ENCODE measurements at regions not wholly inside any gene's neighbourhood (a gene's known extent, or its start where the extent isn't known, plus 50 kb on each side); places are given as distances from the start of the nearest gene placed in this dataset.
A peak's percentile ranks its signal among the peaks of the same experiment; 100 is the strongest.

DNA sequence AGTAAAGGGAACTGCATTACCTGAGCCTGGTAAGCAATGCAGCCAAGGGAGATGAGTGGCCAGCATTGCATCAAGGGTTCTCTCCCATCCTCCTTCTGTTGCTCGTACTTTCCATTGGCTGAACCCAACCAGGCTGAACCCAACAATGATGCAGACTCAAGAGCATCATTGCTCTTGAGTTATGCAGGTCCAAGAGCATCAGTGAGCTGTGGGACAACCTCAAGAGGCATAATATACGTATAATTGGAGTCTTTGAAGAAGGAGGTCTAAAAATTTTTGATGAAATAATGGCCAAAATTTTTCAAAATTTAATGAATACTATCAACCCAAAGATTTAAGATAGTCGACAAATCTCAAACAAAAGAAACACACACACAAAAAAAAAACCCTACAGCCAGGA is 213.0 kb downstream of the RNF152 start:
- 100% methylated on average over 1 of the region's 3 CpGs for WGBS (ENCODE audit: insufficient coverage, low lambda C conversion rate)
- H3K27ac ChIP-seq (ENCODE audit: low read length): no peak overlapping the region
- peaks cover 14% of the 10 kb centered on the region for H3K9me3 ChIP-seq (ENCODE audit: control insufficient read depth, low read depth, low read length)
- peak in 1 of 2 donors; percentile 31 for DNase-seq
- no peaks in the 10 kb centered on the region for H3K36me3 ChIP-seq (ENCODE audit: control insufficient read depth, insufficient read depth, low read length)
- no peaks in the 10 kb centered on the region for H3K4me1 ChIP-seq (ENCODE audit: control insufficient read depth, insufficient read depth, low read length)
- H3K4me3 ChIP-seq (ENCODE audit: low read length): no peak overlapping the region
- H3K27me3 ChIP-seq (ENCODE audit: control insufficient read depth, insufficient read depth, low read length): no peaks in the 10 kb centered on the region

DNA sequence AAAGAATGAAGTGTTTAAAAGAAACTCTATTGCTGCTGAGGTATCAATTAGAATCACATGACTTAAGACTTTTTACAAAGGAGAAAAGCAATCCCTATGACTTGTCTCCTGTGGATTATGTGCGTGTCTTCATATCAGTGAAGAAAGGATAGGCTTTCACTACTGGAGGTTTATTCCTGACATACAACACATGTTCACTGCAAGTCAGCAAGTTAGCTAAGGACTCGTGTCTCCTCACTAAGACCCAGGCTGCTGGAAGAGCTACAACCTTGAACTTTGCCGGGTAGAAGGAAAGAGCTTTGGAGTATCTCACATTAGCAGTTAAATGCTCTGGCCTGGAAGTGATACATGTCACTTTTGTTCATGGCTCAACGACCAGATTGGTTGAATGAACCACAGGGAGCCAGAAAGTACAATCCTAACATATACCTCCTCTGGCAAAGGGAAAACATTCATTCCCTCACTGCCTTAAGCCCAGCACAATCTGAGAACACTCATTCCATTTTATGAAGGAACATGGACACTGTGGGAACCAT is 215.3 kb downstream of the RNF152 start:
- Histone ChIP-seq H3K4me1 (ENCODE audit: control insufficient read depth, insufficient read depth, low read length) (no peaks in the 10 kb centered on the region), H3K27me3 (ENCODE audit: control insufficient read depth, insufficient read depth, low read length) (no peaks in the 10 kb centered on the region), H3K36me3 (ENCODE audit: control insufficient read depth, insufficient read depth, low read length) (no peaks in the 10 kb centered on the region), H3K4me3 (ENCODE audit: low read length) (no peak overlapping the region), H3K27ac (ENCODE audit: low read length) (no peak overlapping the region), H3K9me3 (ENCODE audit: control insufficient read depth, low read depth, low read length) (peaks cover 14% of the 10 kb centered on the region)
- DNase-seq: no peak
- no CpG with 5 or more reads among the region's 4 CpGs for WGBS (ENCODE audit: insufficient coverage, low lambda C conversion rate)

DNA sequence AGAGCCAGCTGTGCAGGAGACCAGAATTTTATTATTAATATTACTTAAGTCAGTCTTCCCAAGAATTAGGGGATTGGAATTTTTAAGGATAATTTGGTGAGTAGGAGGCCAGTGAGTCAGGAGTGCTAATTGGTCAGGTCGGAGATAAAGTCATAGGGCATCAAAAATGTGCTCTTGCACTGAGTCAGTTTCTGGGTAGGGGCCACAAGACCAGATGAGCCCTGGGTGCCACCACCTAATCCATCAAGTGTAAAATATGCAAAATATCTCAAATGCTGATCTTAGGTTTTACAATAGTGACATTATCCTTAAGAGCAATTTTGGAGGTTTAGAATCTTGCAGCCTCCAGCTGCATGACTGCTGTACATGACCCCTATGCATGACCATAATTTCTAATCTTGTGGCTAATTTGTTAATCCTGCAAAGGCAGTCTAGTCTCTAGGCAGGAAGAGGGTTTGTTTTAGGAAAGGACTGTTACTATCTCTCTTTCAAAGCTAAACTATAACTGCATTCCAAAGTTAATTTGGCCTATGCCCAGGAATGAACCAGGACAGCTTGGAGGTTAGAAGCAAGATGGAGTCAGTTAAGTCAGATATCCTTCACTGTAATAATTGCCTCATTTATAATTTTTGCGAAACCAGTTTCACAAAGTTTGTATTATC is 215.9 kb downstream of the RNF152 start:
- H3K4me1 ChIP-seq (ENCODE audit: control insufficient read depth, insufficient read depth, low read length): no peaks in the 10 kb centered on the region
- no peak for DNase-seq
- WGBS (ENCODE audit: insufficient coverage, low lambda C conversion rate): no CpG with 5 or more reads among the region's 2 CpGs

DNA sequence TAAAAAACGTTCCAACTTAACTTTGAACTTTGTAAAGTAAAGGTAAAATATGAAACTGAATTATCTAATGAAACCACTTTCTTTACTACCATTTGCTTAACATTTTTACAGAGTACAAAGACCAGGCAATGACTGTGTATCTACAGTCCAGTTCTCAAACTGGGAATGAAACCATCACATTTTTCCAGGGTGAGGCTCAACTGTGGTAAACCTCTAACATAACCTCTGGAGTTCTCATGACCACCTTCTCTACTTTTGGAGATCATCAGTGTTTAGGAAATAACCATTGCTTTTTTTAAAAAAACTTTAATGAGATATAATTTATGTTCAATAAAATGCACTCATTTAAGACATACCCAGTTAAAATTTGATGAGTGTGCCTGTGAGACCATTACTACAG is 223.5 kb downstream of the RNF152 start:
- peak overlapping the region; percentile 23 for H3K27ac ChIP-seq (ENCODE audit: low read length)
- H3K9me3 ChIP-seq (ENCODE audit: control insufficient read depth, low read depth, low read length): no peaks in the 10 kb centered on the region
- no peaks in the 10 kb centered on the region for H3K36me3 ChIP-seq (ENCODE audit: control insufficient read depth, insufficient read depth, low read length)
- DNase-seq: peak; percentile 52 to 68
- no peak overlapping the region for H3K4me3 ChIP-seq (ENCODE audit: low read length)
- H3K4me1 ChIP-seq (ENCODE audit: control insufficient read depth, insufficient read depth, low read length): no peaks in the 10 kb centered on the region
- WGBS (ENCODE audit: insufficient coverage, low lambda C conversion rate): 50% methylated on average over 1 of the region's 1 CpG
- H3K27me3 ChIP-seq (ENCODE audit: control insufficient read depth, insufficient read depth, low read length): no peaks in the 10 kb centered on the region

More for the DNA sequence above, 215.9 kb downstream of the RNF152 start:
- Histone ChIP-seq H3K4me3 (ENCODE audit: low read length) (no peak overlapping the region), H3K9me3 (ENCODE audit: control insufficient read depth, low read depth, low read length) (peaks cover 14% of the 10 kb centered on the region), H3K27me3 (ENCODE audit: control insufficient read depth, insufficient read depth, low read length) (no peaks in the 10 kb centered on the region), H3K36me3 (ENCODE audit: control insufficient read depth, insufficient read depth, low read length) (no peaks in the 10 kb centered on the region), H3K27ac (ENCODE audit: low read length) (no peak overlapping the region)

GRCh38 chr18:61666876-61667590 is 225.8 kb downstream of the RNF152 start:
- H3K4me1 ChIP-seq (ENCODE audit: control insufficient read depth, insufficient read depth, low read length): no peaks in the 10 kb centered on the region
- no peaks in the 10 kb centered on the region for H3K36me3 ChIP-seq (ENCODE audit: control insufficient read depth, insufficient read depth, low read length)
- H3K27me3 ChIP-seq (ENCODE audit: control insufficient read depth, insufficient read depth, low read length): no peaks in the 10 kb centered on the region
- DNase-seq: no peak
- H3K4me3 ChIP-seq (ENCODE audit: low read length): no peak overlapping the region
- no peak overlapping the region for H3K27ac ChIP-seq (ENCODE audit: low read length)
- peaks cover 4% of the 10 kb centered on the region for H3K9me3 ChIP-seq (ENCODE audit: control insufficient read depth, low read depth, low read length)
- no CpG with 5 or more reads among the region's 2 CpGs for WGBS (ENCODE audit: insufficient coverage, low lambda C conversion rate)

DNA sequence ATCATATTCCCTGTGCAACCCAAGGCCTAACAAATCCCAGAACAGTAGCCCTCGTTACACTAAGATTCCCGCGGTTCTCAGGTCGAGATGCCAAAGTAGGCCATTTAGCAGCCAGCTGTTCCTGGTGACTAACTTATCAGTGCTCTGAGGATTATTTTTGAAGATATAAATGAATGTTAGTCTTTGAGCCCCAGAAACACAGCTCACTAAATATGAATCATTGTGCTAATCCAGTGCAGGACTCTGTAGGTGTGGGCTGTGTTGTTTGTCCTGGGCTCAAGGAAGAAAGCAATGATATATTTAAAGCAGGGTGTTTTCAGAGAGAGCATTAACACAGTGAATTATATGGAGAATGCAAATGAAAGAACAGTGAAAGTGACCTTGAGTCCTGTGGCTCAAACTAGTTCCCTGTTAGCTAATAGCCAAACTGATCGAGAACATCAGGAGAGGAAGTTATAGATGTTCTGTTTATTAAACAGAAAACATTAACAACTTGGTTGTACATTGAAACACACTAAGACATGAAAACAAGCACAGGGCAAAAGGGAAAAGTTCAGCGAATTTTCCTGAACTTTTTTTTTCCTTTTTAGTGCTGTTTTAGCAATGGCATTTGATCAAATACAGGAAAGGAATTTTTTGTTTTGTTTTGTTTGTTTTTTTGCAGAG is 228.3 kb downstream of the RNF152 start:
- 67% methylated on average over 1 of the region's 6 CpGs for whole genome bisulfite sequencing (ENCODE audit: insufficient coverage, low lambda C conversion rate)
- peak in 1 of 2 donors; percentile 40 for DNase-seq
- Histone ChIP-seq H3K9me3 (ENCODE audit: control insufficient read depth, low read depth, low read length) (peaks cover 5% of the 10 kb centered on the region), H3K36me3 (ENCODE audit: control insufficient read depth, insufficient read depth, low read length) (no peaks in the 10 kb centered on the region), H3K27ac (ENCODE audit: low read length) (no peak overlapping the region), H3K27me3 (ENCODE audit: control insufficient read depth, insufficient read depth, low read length) (no peaks in the 10 kb centered on the region), H3K4me3 (ENCODE audit: low read length) (no peak overlapping the region), H3K4me1 (ENCODE audit: control insufficient read depth, insufficient read depth, low read length) (no peaks in the 10 kb centered on the region)

GRCh38 chr18:61662726-61663125 is 230.1 kb downstream of the RNF152 start:
- Histone ChIP-seq H3K4me1 (ENCODE audit: control insufficient read depth, insufficient read depth, low read length) (no peaks in the 10 kb centered on the region), H3K27me3 (ENCODE audit: control insufficient read depth, insufficient read depth, low read length) (no peaks in the 10 kb centered on the region), H3K9me3 (ENCODE audit: control insufficient read depth, low read depth, low read length) (peaks cover 5% of the 10 kb centered on the region), H3K27ac (ENCODE audit: low read length) (no peak overlapping the region), H3K4me3 (ENCODE audit: low read length) (no peak overlapping the region), H3K36me3 (ENCODE audit: control insufficient read depth, insufficient read depth, low read length) (no peaks in the 10 kb centered on the region)
- no peak for DNase-seq
- 100% methylated on average over 2 of the region's 3 CpGs for WGBS (ENCODE audit: insufficient coverage, low lambda C conversion rate)

DNA sequence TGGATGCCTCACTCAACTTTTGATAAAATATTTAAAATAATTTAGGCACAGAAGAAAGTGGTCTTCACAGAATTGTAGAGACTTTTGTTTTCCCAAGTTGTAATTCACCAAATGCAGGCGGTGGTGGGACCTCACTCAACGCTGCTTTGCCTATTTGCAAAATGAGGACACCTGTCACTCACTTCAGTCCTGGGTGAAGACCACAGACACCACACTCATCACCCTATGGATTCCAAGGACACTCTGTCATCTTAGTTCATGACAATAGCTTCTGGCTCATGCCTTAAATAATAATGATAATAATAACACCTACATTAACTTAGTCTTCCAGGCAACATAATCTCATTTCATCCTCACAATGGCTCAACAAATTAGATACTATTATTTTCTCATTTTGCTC is 234.4 kb downstream of the RNF152 start:
- Histone ChIP-seq H3K9me3 (ENCODE audit: control insufficient read depth, low read depth, low read length) (peaks cover 5% of the 10 kb centered on the region), H3K4me1 (ENCODE audit: control insufficient read depth, insufficient read depth, low read length) (peaks cover 7% of the 10 kb centered on the region), H3K27ac (ENCODE audit: low read length) (no peak overlapping the region), H3K4me3 (ENCODE audit: low read length) (no peak overlapping the region), H3K36me3 (ENCODE audit: control insufficient read depth, insufficient read depth, low read length) (no peaks in the 10 kb centered on the region), H3K27me3 (ENCODE audit: control insufficient read depth, insufficient read depth, low read length) (no peaks in the 10 kb centered on the region)
- no peak for DNase-seq
- no CpG with 5 or more reads among the region's 2 CpGs for WGBS (ENCODE audit: insufficient coverage, low lambda C conversion rate)

DNA sequence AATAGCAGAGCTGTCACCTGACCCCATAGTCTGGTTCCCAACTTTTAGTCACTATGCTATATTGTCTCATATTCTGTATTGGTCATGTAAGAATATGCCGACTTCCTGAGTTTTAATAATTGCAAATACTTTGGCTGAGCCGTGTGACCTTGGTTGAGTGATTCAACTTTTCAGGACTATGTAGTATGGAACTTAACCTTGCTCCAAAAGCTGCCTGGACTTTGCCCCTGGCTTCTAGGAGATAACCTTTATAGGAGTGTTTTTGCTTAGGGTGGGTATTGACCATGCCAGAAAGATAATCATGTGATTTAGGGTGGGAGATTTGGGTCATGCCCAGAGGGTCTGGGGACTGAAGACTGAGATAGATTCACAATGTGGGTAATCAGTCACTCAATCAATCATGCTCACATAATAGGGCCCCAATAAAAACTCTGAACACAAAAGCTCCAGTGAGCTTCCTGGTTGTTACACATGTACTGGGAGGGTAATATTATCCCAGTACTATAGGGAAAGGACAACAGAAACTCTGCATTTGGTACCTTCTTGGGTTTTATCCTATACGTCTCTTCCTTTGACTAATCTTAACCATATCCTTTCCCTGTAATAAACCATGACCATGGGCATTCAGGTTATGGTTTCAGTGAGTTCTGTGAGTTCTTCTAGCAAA is 235.6 kb downstream of the RNF152 start:
- Histone ChIP-seq H3K27ac (ENCODE audit: low read length) (no peak overlapping the region), H3K4me3 (ENCODE audit: low read length) (no peak overlapping the region), H3K36me3 (ENCODE audit: control insufficient read depth, insufficient read depth, low read length) (no peaks in the 10 kb centered on the region), H3K27me3 (ENCODE audit: control insufficient read depth, insufficient read depth, low read length) (no peaks in the 10 kb centered on the region), H3K9me3 (ENCODE audit: control insufficient read depth, low read depth, low read length) (peaks cover 2% of the 10 kb centered on the region), H3K4me1 (ENCODE audit: control insufficient read depth, insufficient read depth, low read length) (peaks cover 7% of the 10 kb centered on the region)
- WGBS (ENCODE audit: insufficient coverage, low lambda C conversion rate): no CpG with 5 or more reads among the region's 3 CpGs
- no peak for DNase-seq

DNA sequence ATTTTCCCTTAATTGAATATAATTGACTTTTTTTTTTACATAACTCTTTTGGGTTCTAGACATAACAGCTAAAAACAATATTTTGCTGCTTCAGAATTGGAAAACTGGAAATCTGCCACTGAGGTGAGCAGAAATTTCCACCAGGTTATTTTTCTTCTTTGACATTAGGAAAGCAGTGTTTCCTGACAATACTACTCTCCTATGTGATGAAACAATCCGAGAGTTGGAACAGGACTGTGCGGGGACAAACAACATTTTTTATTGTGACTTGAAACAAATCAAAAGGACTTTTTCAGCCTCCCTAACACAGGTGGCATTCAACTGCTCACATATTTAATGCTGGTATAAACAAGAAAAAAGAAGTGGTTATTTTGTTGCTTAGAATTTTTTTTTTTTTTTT is 237.2 kb downstream of the RNF152 start:
- no CpG with 5 or more reads among the region's 2 CpGs for WGBS (ENCODE audit: insufficient coverage, low lambda C conversion rate)
- no peaks in the 10 kb centered on the region for H3K36me3 ChIP-seq (ENCODE audit: control insufficient read depth, insufficient read depth, low read length)
- H3K9me3 ChIP-seq (ENCODE audit: control insufficient read depth, low read depth, low read length): no peaks in the 10 kb centered on the region
- H3K27me3 ChIP-seq (ENCODE audit: control insufficient read depth, insufficient read depth, low read length): no peaks in the 10 kb centered on the region
- DNase-seq: no peak
- H3K4me3 ChIP-seq (ENCODE audit: low read length): no peak overlapping the region
- H3K27ac ChIP-seq (ENCODE audit: low read length): no peak overlapping the region
- H3K4me1 ChIP-seq (ENCODE audit: control insufficient read depth, insufficient read depth, low read length): peaks cover 14% of the 10 kb centered on the region
